Trophoblast cell (in vitro differentiated cells and primary cell): ENCODE measurements at regions not wholly inside any gene's neighbourhood (a gene's known extent, or its start where the extent isn't known, plus 50 kb on each side); places are given as distances from the start of the nearest gene placed in this dataset.

ENCODE experiments used
- DNase-seq, 2 donors: peaks; one replicate each; pipeline ENCODE4 v3.0.0-alpha.2; 2016
- H2AFZ ChIP-seq: 2 replicates; pipeline ENCODE4 v1.6.1; 2013; ENCODE audit warnings: low read length, moderate library complexity, mild to moderate bottlenecking; ENCODE audit not compliant: insufficient read depth, poor library complexity
- H2AK5ac ChIP-seq: 2 replicates; pipeline ENCODE4 v1.6.1; 2013; ENCODE audit warnings: mild to moderate bottlenecking, low read length
- H2BK120ac ChIP-seq: 2 replicates; pipeline ENCODE4 v1.6.1; 2013; ENCODE audit warnings: low read length, mild to moderate bottlenecking, moderate library complexity; ENCODE audit not compliant: insufficient read depth, poor library complexity
- H2BK12ac ChIP-seq: 2 replicates; pipeline ENCODE4 v1.6.1; 2013; ENCODE audit warnings: mild to moderate bottlenecking, low read length, moderate library complexity
- H2BK5ac ChIP-seq: 2 replicates; pipeline ENCODE4 v1.6.1; 2013; ENCODE audit warnings: low read length, low read depth, moderate library complexity, mild to moderate bottlenecking; ENCODE audit not compliant: poor library complexity
- H3K14ac ChIP-seq: 2 replicates; pipeline ENCODE4 v1.6.1; 2013; ENCODE audit warnings: mild to moderate bottlenecking, low read length
- H3K18ac ChIP-seq: 2 replicates; pipeline ENCODE4 v1.6.1; 2013; ENCODE audit warnings: mild to moderate bottlenecking, low read length
- H3K23ac ChIP-seq: 2 replicates; pipeline ENCODE4 v1.6.1; 2013; ENCODE audit warnings: low read length
- H3K27ac ChIP-seq: 2 replicates; pipeline ENCODE4 v1.5.1; 2013; ENCODE audit warnings: low read depth, mild to moderate bottlenecking, inconsistent platforms, low read length, moderate library complexity
- H3K27me3 ChIP-seq: 2 replicates; pipeline ENCODE4 v1.6.1; 2013; ENCODE audit warnings: inconsistent platforms, mild to moderate bottlenecking, low read length, moderate library complexity; ENCODE audit not compliant: insufficient read depth
- H3K36me3 ChIP-seq, 2 experiments: 1 replicate in 1 of 2; 2 replicates in 1 of 2; pipeline ENCODE4 v1.6.1; 2013; ENCODE audit warnings: low read length in 2 of 2, mild to moderate bottlenecking in 2 of 2, moderate library complexity in 1 of 2; ENCODE audit not compliant: insufficient read depth in 2 of 2, control insufficient read depth in 1 of 2
- H3K4ac ChIP-seq: 2 replicates; pipeline ENCODE4 v1.6.1; 2013; ENCODE audit warnings: low read depth, mild to moderate bottlenecking, low read length, moderate library complexity
- H3K4me1 ChIP-seq, 2 experiments: 1 replicate in 1 of 2; 2 replicates in 1 of 2; pipeline ENCODE4 v1.6.1; 2013; ENCODE audit warnings: low read length in 2 of 2, mild to moderate bottlenecking in 2 of 2, moderate library complexity in 1 of 2; ENCODE audit not compliant: insufficient read depth in 2 of 2, control insufficient read depth in 1 of 2
- H3K4me2 ChIP-seq: 2 replicates; pipeline ENCODE4 v1.6.1; 2013; ENCODE audit warnings: inconsistent platforms, mild to moderate bottlenecking, low read length, moderate library complexity
- H3K4me3 ChIP-seq: 2 replicates; pipeline ENCODE4 v1.5.1; 2013; ENCODE audit warnings: mild to moderate bottlenecking, low read depth, low read length, inconsistent platforms
- H3K79me1 ChIP-seq: one replicate; pipeline ENCODE4 v1.6.1; 2013; ENCODE audit warnings: low read length
- H3K79me2 ChIP-seq: 2 replicates; pipeline ENCODE4 v1.6.1; 2013; ENCODE audit warnings: low read length, mild to moderate bottlenecking; ENCODE audit not compliant: control insufficient read depth, insufficient read depth, poor library complexity
- H3K9ac ChIP-seq: 2 replicates; pipeline ENCODE4 v1.6.1; 2013; ENCODE audit warnings: mild to moderate bottlenecking, low read length
- H3K9me3 ChIP-seq: 2 replicates; pipeline ENCODE4 v1.6.1; 2013; ENCODE audit warnings: low read depth, mild to moderate bottlenecking, control low read depth, inconsistent platforms, low read length; ENCODE audit not compliant: insufficient read depth
- H4K12ac ChIP-seq: 2 replicates; pipeline ENCODE4 v1.6.1; 2013; ENCODE audit warnings: low read depth, mild to moderate bottlenecking, low read length, moderate library complexity
- H4K8ac ChIP-seq: 2 replicates; pipeline ENCODE4 v1.6.1; 2013; ENCODE audit warnings: low read depth, mild to moderate bottlenecking, low read length, moderate library complexity
- H4K91ac ChIP-seq: one replicate; pipeline ENCODE4 v1.6.1; 2013; ENCODE audit warnings: low read depth, mild to moderate bottlenecking, low read length, moderate library complexity
- WGBS: extraction: QIAGEN DNeasy Blood & Tissue Kit; methylation state at CpG from one replicate; pipeline ENCODE4 v1.1.7; 2013; ENCODE audit warnings: missing lambda C conversion rate; ENCODE audit not compliant: insufficient read length, insufficient coverage; ENCODE audit errors: extremely low coverage; 5-methylcytosine and 5-hydroxymethylcytosine counted together

DNA sequence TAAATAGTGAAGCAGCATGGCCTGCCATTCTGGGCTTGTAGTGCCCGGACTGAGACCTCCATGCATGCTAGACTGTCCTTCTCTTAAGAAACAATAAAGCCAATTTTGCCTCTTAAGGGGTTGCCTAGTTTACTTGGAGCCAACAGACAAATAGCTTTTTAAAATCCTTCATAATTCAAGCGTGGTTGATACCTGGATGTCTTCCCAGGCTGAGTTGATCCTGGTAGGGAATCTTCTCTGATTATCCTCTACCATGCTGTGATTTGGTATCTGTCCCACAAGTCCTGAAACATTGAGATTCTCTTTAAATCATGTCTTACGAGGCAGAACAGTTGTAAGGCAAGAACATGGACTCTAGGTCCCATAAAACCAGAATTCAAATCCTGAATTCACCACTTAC lies 359.6 kb upstream of the CCL2 start:
- H2AK5ac ChIP-seq: no peak overlapping the region
- H3K79me2 ChIP-seq: no peaks in the 10 kb centered on the region
- no peak overlapping the region for H2BK5ac ChIP-seq
- no peak overlapping the region for H3K9ac ChIP-seq
- H2BK12ac ChIP-seq: no peak overlapping the region
- H3K4me1 ChIP-seq: no peaks in the 10 kb centered on the region
- no peaks in the 10 kb centered on the region for H3K79me1 ChIP-seq
- H3K36me3 ChIP-seq: no peaks in the 10 kb centered on the region
- H3K4me2 ChIP-seq: no peak overlapping the region
- DNase-seq: no peak
- no CpG with 5 or more reads among the region's 3 CpGs for WGBS
- H2AFZ ChIP-seq: no peak overlapping the region
- no peak overlapping the region for H4K12ac ChIP-seq
- H3K4me3 ChIP-seq: no peak overlapping the region
- H4K91ac ChIP-seq: no peak overlapping the region
- no peak overlapping the region for H2BK120ac ChIP-seq
- H3K27ac ChIP-seq: no peak overlapping the region
- H3K9me3 ChIP-seq: no peaks in the 10 kb centered on the region
- no peak overlapping the region for H3K14ac ChIP-seq
- no peak overlapping the region for H3K18ac ChIP-seq
- H3K23ac ChIP-seq: no peak overlapping the region
- H3K4ac ChIP-seq: no peak overlapping the region
- no peak overlapping the region for H4K8ac ChIP-seq
- no peaks in the 10 kb centered on the region for H3K27me3 ChIP-seq

DNA sequence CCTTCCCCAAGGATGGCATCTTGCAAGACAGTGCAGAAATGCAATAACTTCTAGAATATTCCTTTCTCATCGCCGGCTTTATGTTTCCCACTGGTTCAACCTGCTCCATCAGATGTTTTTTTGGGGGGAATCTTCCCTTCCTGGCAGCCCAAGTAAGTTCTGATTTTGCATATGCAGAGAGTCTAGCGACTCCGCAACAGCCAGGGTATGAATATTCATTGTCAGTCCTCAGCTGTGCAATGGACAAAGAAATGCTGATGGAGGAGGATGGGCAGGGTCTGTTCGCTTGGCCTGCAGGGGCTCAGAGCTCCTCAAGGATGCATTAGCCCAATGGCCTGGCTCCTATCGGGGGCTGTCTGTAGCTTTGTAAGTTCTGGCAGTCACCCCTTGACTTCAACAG lies 358.8 kb upstream of the CCL2 start:
- no peak overlapping the region for H2BK120ac ChIP-seq
- H3K79me1 ChIP-seq: no peaks in the 10 kb centered on the region
- no peak overlapping the region for H3K4me2 ChIP-seq
- H3K79me2 ChIP-seq: no peaks in the 10 kb centered on the region
- no peaks in the 10 kb centered on the region for H3K36me3 ChIP-seq
- no peak for DNase-seq
- no peaks in the 10 kb centered on the region for H3K9me3 ChIP-seq
- no peak overlapping the region for H3K23ac ChIP-seq
- no peak overlapping the region for H3K4me3 ChIP-seq
- H3K9ac ChIP-seq: no peak overlapping the region
- no peak overlapping the region for H2BK5ac ChIP-seq
- H3K18ac ChIP-seq: no peak overlapping the region
- no peak overlapping the region for H3K27ac ChIP-seq
- no peaks in the 10 kb centered on the region for H3K27me3 ChIP-seq
- H3K14ac ChIP-seq: no peak overlapping the region
- no peak overlapping the region for H3K4ac ChIP-seq
- no peak overlapping the region for H4K91ac ChIP-seq
- no peak overlapping the region for H2AFZ ChIP-seq
- no peak overlapping the region for H2BK12ac ChIP-seq
- H4K12ac ChIP-seq: no peak overlapping the region
- no peak overlapping the region for H2AK5ac ChIP-seq
- peaks cover 0 to 3% of the 10 kb centered on the region in 2 experiments for H3K4me1 ChIP-seq
- no peak overlapping the region for H4K8ac ChIP-seq
- no CpG with 5 or more reads among the region's 6 CpGs for WGBS

DNA sequence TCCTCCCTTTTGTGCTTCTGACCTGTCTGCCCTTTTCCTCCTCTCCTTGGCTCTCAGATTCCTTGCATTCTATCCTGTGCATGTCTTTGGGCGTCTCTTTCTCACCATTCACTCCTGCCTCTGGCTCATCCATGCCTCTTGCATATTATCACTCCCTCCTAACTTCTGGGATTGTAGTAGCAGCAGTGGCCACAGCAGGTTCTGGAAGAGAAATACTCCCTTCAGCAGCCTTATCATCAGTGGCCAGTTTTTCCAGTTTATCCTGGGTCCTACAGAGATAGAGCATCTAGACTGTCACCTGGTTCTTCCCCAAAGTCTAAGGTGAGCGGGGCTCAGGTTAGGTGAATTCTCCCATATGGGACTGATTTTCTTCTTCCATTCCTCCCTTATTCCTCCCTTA lies 354.0 kb upstream of the CCL2 start:
- H3K27ac ChIP-seq: no peak overlapping the region
- H3K9ac ChIP-seq: no peak overlapping the region
- H3K23ac ChIP-seq: no peak overlapping the region
- no peak overlapping the region for H2BK120ac ChIP-seq
- DNase-seq: no peak
- no peaks in the 10 kb centered on the region for H3K27me3 ChIP-seq
- no peak overlapping the region for H3K4ac ChIP-seq
- H3K9me3 ChIP-seq: no peaks in the 10 kb centered on the region
- H4K8ac ChIP-seq: no peak overlapping the region
- H2AK5ac ChIP-seq: no peak overlapping the region
- no peak overlapping the region for H2BK12ac ChIP-seq
- no peak overlapping the region for H2AFZ ChIP-seq
- no peak overlapping the region for H3K14ac ChIP-seq
- no peak overlapping the region for H4K12ac ChIP-seq
- H3K4me2 ChIP-seq: no peak overlapping the region
- no peaks in the 10 kb centered on the region for H3K36me3 ChIP-seq
- no peaks in the 10 kb centered on the region for H3K79me1 ChIP-seq
- H3K79me2 ChIP-seq: no peaks in the 10 kb centered on the region
- no peak overlapping the region for H4K91ac ChIP-seq
- no CpG with 5 or more reads among the region's 2 CpGs for WGBS
- H3K4me1 ChIP-seq: peaks cover 0 to 3% of the 10 kb centered on the region in 2 experiments
- no peak overlapping the region for H2BK5ac ChIP-seq
- H3K18ac ChIP-seq: no peak overlapping the region
- H3K4me3 ChIP-seq: no peak overlapping the region

GRCh38 chr17:33902901-33903449 lies 352.1 kb upstream of the CCL2 start:
- no peaks in the 10 kb centered on the region for H3K79me2 ChIP-seq
- no peak overlapping the region for H2BK12ac ChIP-seq
- H3K4ac ChIP-seq: no peak overlapping the region
- peaks cover 0 to 3% of the 10 kb centered on the region in 2 experiments for H3K4me1 ChIP-seq
- H3K9ac ChIP-seq: no peak overlapping the region
- no peak overlapping the region for H3K14ac ChIP-seq
- H4K91ac ChIP-seq: no peak overlapping the region
- DNase-seq: no peak
- no peak overlapping the region for H2AFZ ChIP-seq
- H2BK120ac ChIP-seq: no peak overlapping the region
- no peak overlapping the region for H2BK5ac ChIP-seq
- no peak overlapping the region for H3K4me2 ChIP-seq
- no peak overlapping the region for H4K12ac ChIP-seq
- no peak overlapping the region for H3K23ac ChIP-seq
- no peak overlapping the region for H3K18ac ChIP-seq
- no peaks in the 10 kb centered on the region for H3K9me3 ChIP-seq
- H3K27me3 ChIP-seq: no peaks in the 10 kb centered on the region
- no CpG with 5 or more reads among the region's 1 CpG for WGBS
- H3K27ac ChIP-seq: no peak overlapping the region
- H2AK5ac ChIP-seq: no peak overlapping the region
- H3K36me3 ChIP-seq: no peaks in the 10 kb centered on the region
- H3K4me3 ChIP-seq: no peak overlapping the region
- no peak overlapping the region for H4K8ac ChIP-seq
- no peaks in the 10 kb centered on the region for H3K79me1 ChIP-seq
